ENCODE measurements at regions not wholly inside any gene's neighbourhood (a gene's known extent, or its start where the extent isn't known, plus 50 kb on each side); places are given as distances from the start of the nearest gene placed in this dataset.
"Not testable (repeated sequence)": the region's sequence is repeated elsewhere in the genome, so short reads cannot be mapped to it uniquely, and the experiment has no call there.

GRCh38 chr13:40356458-40356857, 310.0 kb downstream of the FOXO1 start:
- DNase-seq; intact Hi-C loops (cut with DNase I); ATAC-seq: not testable (repeated sequence)

GRCh38 chr13:40362502-40362901, 303.9 kb downstream of the FOXO1 start:
- intact Hi-C loops (cut with DNase I): no loop called here
- no peak for DNase-seq
- no peak for ATAC-seq

GRCh38 chr13:40363653-40364052, 302.8 kb downstream of the FOXO1 start:
- intact Hi-C loops (cut with DNase I): no loop called here
- ATAC-seq (no peak), DNase-seq (no peak)

- DNase-seq (no peak), ATAC-seq (no peak)
- intact Hi-C loops (cut with DNase I): no loop called here
These were observed 300.3 kb downstream of the FOXO1 start for GRCh38 chr13:40366119-40366518.

GRCh38 chr13:40368127-40368891, 298.1 kb downstream of the FOXO1 start:
- DNase-seq (no peak), ATAC-seq (peak in 1 of 2 donors; percentile 65)
- intact Hi-C loops (cut with DNase I): no loop called here

- intact Hi-C loops (cut with DNase I): no loop called here
- DNase-seq: no peak
- ATAC-seq: no peak
These were observed 295.8 kb downstream of the FOXO1 start for GRCh38 chr13:40370661-40371060.

- DNase-seq (no peak), ATAC-seq (no peak)
- intact Hi-C loops (cut with DNase I): no loop called here
These were observed 294.8 kb downstream of the FOXO1 start for GRCh38 chr13:40371531-40372125.

GRCh38 chr13:40373608-40374007, 292.8 kb downstream of the FOXO1 start:
- ATAC-seq; DNase-seq; intact Hi-C loops (cut with DNase I): not testable (repeated sequence)

- ATAC-seq (peak; percentile 79 to 86), DNase-seq (peak; percentile 54)
- intact Hi-C loops (cut with DNase I): no loop called here
These were observed 290.8 kb downstream of the FOXO1 start for GRCh38 chr13:40375489-40376171.

GRCh38 chr13:40376296-40376849, 290.1 kb downstream of the FOXO1 start:
- intact Hi-C loops (cut with DNase I): no loop called here
- peak in 1 of 2 donors; percentile 25 for ATAC-seq
- no peak for DNase-seq

GRCh38 chr13:40376867-40377535, 289.4 kb downstream of the FOXO1 start:
- DNase-seq (no peak), ATAC-seq (peak; percentile 27 to 39)
- intact Hi-C loops (cut with DNase I): no loop called here

GRCh38 chr13:40377783-40378182, 288.7 kb downstream of the FOXO1 start:
- intact Hi-C loops (cut with DNase I): no loop called here
- DNase-seq (no peak), ATAC-seq (peak in 1 of 2 donors; percentile 77)

GRCh38 chr13:40379196-40379595, 287.2 kb downstream of the FOXO1 start:
- intact Hi-C loops (cut with DNase I): no loop called here
- DNase-seq (no peak), ATAC-seq (no peak)

- ATAC-seq (no peak), DNase-seq (no peak)
- intact Hi-C loops (cut with DNase I): no loop called here
These were observed 286.5 kb downstream of the FOXO1 start for GRCh38 chr13:40379794-40380578.

- ATAC-seq (peak; percentile 13 to 85), DNase-seq (peak; percentile 33)
- intact Hi-C loops (cut with DNase I): no loop called here
These were observed 284.3 kb downstream of the FOXO1 start for GRCh38 chr13:40381935-40382764.

GRCh38 chr13:40383132-40383531, 283.3 kb downstream of the FOXO1 start:
- no peak for DNase-seq
- peak; percentile 18 to 36 for ATAC-seq
- intact Hi-C loops (cut with DNase I): no loop called here

GRCh38 chr13:40383885-40384284, 282.6 kb downstream of the FOXO1 start:
- intact Hi-C loops (cut with DNase I): no loop called here
- no peak for DNase-seq
- no peak for ATAC-seq

Data from left cardiac atrium (tissue), 4 donors.